ENCODE measurements at regions not wholly inside any gene's neighbourhood (a gene's known extent, or its start where the extent isn't known, plus 50 kb on each side); places are given as distances from the start of the nearest gene placed in this dataset.

GRCh38 chr1:8267307-8267706 lies 50.6 kb upstream of the SLC45A1 start:
- H3K4me2 ChIP-seq: no peak overlapping the region
- no peak overlapping the region for H3K27ac ChIP-seq
- H3K9ac ChIP-seq: no peak overlapping the region

GRCh38 chr1:8266436-8267165 lies 51.3 kb upstream of the SLC45A1 start:
- no peak for TF ChIP-seq Cebpa-rat (IDR thresholded peaks at IDR 0.05)
- H3K4me3 ChIP-seq: no peak overlapping the region
- H4K20me1 ChIP-seq: no peaks in the 10 kb centered on the region
- H3K9me3 ChIP-seq (replicated peaks in 1 of 11): no peaks in the 10 kb centered on the region
- no peak overlapping the region for H3K9ac ChIP-seq
- H3K36me3 ChIP-seq: no peaks in the 10 kb centered on the region
- no peak overlapping the region for H3K27ac ChIP-seq
- no peak overlapping the region for H3K4me2 ChIP-seq
- H3K4me1 ChIP-seq: no peaks in the 10 kb centered on the region
- no peaks in the 10 kb centered on the region for H3K27me3 ChIP-seq

More at GRCh38 chr1:8267307-8267706, 50.6 kb upstream of the SLC45A1 start:
- Histone ChIP-seq H4K20me1 (no peaks in the 10 kb centered on the region), H3K4me1 (no peaks in the 10 kb centered on the region), H3K27me3 (no peaks in the 10 kb centered on the region), H3K36me3 (no peaks in the 10 kb centered on the region), H3K9me3 (replicated peaks in 1 of 11) (no peaks in the 10 kb centered on the region), H3K4me3 (no peak overlapping the region)
- no peak for TF ChIP-seq Cebpa-rat (IDR thresholded peaks at IDR 0.05)

GRCh38 chr1:8263791-8264190 lies 54.1 kb upstream of the SLC45A1 start:
- H4K20me1 ChIP-seq: no peaks in the 10 kb centered on the region

GRCh38 chr1:8261398-8261762 lies 56.5 kb upstream of the SLC45A1 start:
- Histone ChIP-seq H3K9ac (no peak overlapping the region), H3K27me3 (no peaks in the 10 kb centered on the region), H3K36me3 (no peaks in the 10 kb centered on the region), H4K20me1 (no peaks in the 10 kb centered on the region), H3K4me3 (no peak overlapping the region), H3K4me2 (no peak overlapping the region), H3K27ac (no peak overlapping the region), H3K9me3 (replicated peaks in 1 of 11) (no peaks in the 10 kb centered on the region), H3K4me1 (no peaks in the 10 kb centered on the region)
- TF ChIP-seq Cebpa-rat (IDR thresholded peaks at IDR 0.05): no peak

More at GRCh38 chr1:8263791-8264190, 54.1 kb upstream of the SLC45A1 start:
- no peak overlapping the region for H3K4me2 ChIP-seq
- no peaks in the 10 kb centered on the region for H3K36me3 ChIP-seq
- H3K9ac ChIP-seq: no peak overlapping the region
- TF ChIP-seq Cebpa-rat (IDR thresholded peaks at IDR 0.05): no peak
- H3K4me1 ChIP-seq: no peaks in the 10 kb centered on the region
- no peaks in the 10 kb centered on the region for H3K27me3 ChIP-seq
- H3K27ac ChIP-seq: no peak overlapping the region
- no peaks in the 10 kb centered on the region for H3K9me3 ChIP-seq (replicated peaks in 1 of 11)
- H3K4me3 ChIP-seq: no peak overlapping the region

- no peak overlapping the region for H3K9ac ChIP-seq
Observed at GRCh38 chr1:8259498-8260290, 58.2 kb upstream of the SLC45A1 start.

GRCh38 chr1:8257621-8258020 lies 60.3 kb upstream of the SLC45A1 start:
- H3K27me3 ChIP-seq: no peaks in the 10 kb centered on the region
- no peak overlapping the region for H3K9ac ChIP-seq
- H3K4me2 ChIP-seq: no peak overlapping the region
- no peaks in the 10 kb centered on the region for H4K20me1 ChIP-seq
- H3K9me3 ChIP-seq (replicated peaks in 1 of 11): no peaks in the 10 kb centered on the region
- no peak overlapping the region for H3K27ac ChIP-seq
- H3K4me1 ChIP-seq: no peaks in the 10 kb centered on the region
- no peak overlapping the region for H3K4me3 ChIP-seq
- TF ChIP-seq Cebpa-rat (IDR thresholded peaks at IDR 0.05): no peak
- no peaks in the 10 kb centered on the region for H3K36me3 ChIP-seq

More at GRCh38 chr1:8259498-8260290, 58.2 kb upstream of the SLC45A1 start:
- Histone ChIP-seq H4K20me1 (no peaks in the 10 kb centered on the region), H3K4me1 (no peaks in the 10 kb centered on the region), H3K27ac (no peak overlapping the region), H3K9me3 (replicated peaks in 1 of 11) (no peaks in the 10 kb centered on the region), H3K4me3 (no peak overlapping the region), H3K27me3 (no peaks in the 10 kb centered on the region), H3K36me3 (no peaks in the 10 kb centered on the region), H3K4me2 (no peak overlapping the region)
- peak in 1 of 11 experiments; percentile 17; a peak in 1 of 22 replicates for TF ChIP-seq Cebpa-rat (IDR thresholded peaks at IDR 0.05)

GRCh38 chr1:8256321-8256720 lies 61.6 kb upstream of the SLC45A1 start:
- no peak overlapping the region for H3K4me3 ChIP-seq
- H3K4me2 ChIP-seq: no peak overlapping the region
- no peak for TF ChIP-seq Cebpa-rat (IDR thresholded peaks at IDR 0.05)
- H3K9ac ChIP-seq: no peak overlapping the region
- H3K9me3 ChIP-seq (replicated peaks in 1 of 11): no peaks in the 10 kb centered on the region
- H3K27ac ChIP-seq: no peak overlapping the region
- H4K20me1 ChIP-seq: no peaks in the 10 kb centered on the region
- H3K4me1 ChIP-seq: no peaks in the 10 kb centered on the region
- H3K36me3 ChIP-seq: no peaks in the 10 kb centered on the region
- H3K27me3 ChIP-seq: no peaks in the 10 kb centered on the region

GRCh38 chr1:8255712-8256111 lies 62.2 kb upstream of the SLC45A1 start:
- H4K20me1 ChIP-seq: no peaks in the 10 kb centered on the region
- H3K27me3 ChIP-seq: no peaks in the 10 kb centered on the region
- H3K36me3 ChIP-seq: no peaks in the 10 kb centered on the region
- H3K4me1 ChIP-seq: no peaks in the 10 kb centered on the region
- H3K4me2 ChIP-seq: no peak overlapping the region
- H3K4me3 ChIP-seq: no peak overlapping the region
- H3K9me3 ChIP-seq (replicated peaks in 1 of 11): no peaks in the 10 kb centered on the region
- H3K27ac ChIP-seq: no peak overlapping the region
- TF ChIP-seq Cebpa-rat (IDR thresholded peaks at IDR 0.05): no peak
- no peak overlapping the region for H3K9ac ChIP-seq

- Histone ChIP-seq H3K27me3 (no peaks in the 10 kb centered on the region), H3K36me3 (no peaks in the 10 kb centered on the region), H3K9ac (no peak overlapping the region), H3K4me2 (no peak overlapping the region), H3K9me3 (replicated peaks in 1 of 11) (no peaks in the 10 kb centered on the region), H3K4me1 (peaks cover 0 to 8% (median 7%) of the 10 kb centered on the region in 10 experiments; a peak in 12 of 20 replicates), H3K4me3 (no peak overlapping the region), H4K20me1 (no peaks in the 10 kb centered on the region), H3K27ac (no peak overlapping the region)
- TF ChIP-seq Cebpa-rat (IDR thresholded peaks at IDR 0.05): no peak
Observed at GRCh38 chr1:8252266-8252951, 65.5 kb upstream of the SLC45A1 start.

All from BLaER1 treated with 17β-estradiol and CSF1 and Interleukin-3, amounts not matched to agents 10 nM and 100 nM (cell line).